Jurkat, Clone E6-1 (cell line): ENCODE measurements at regions not wholly inside any gene's neighbourhood (a gene's known extent, or its start where the extent isn't known, plus 50 kb on each side); places are given as distances from the start of the nearest gene placed in this dataset.
"Not testable (repeated sequence)": the region's sequence is repeated elsewhere in the genome, so short reads cannot be mapped to it uniquely, and the experiment has no call there.

Source experiments
- DNase-seq: peaks from one replicate; pipeline ENCODE4 v3.0.0-alpha.2; 2011; ENCODE audit warnings: low read depth, low spot score
- H3K4me3 ChIP-seq: 2 replicates; pipeline ENCODE4 v1.5.1; 2011; ENCODE audit warnings: mild to moderate bottlenecking, low read length, control low read depth, moderate library complexity

- H3K4me3 ChIP-seq: no peak overlapping the region
- DNase-seq: no peak
These were observed 104.0 kb upstream of the H2AZ1 start for GRCh38 chr4:100054071-100054470.

- no peak for DNase-seq
These were observed 99.8 kb upstream of the H2AZ1 start for GRCh38 chr4:100049872-100050271.

GRCh38 chr4:100042711-100043110, 92.6 kb upstream of the H2AZ1 start:
- H3K4me3 ChIP-seq: no peak overlapping the region
- no peak for DNase-seq

More at GRCh38 chr4:100049872-100050271, 99.8 kb upstream of the H2AZ1 start:
- no peak overlapping the region for H3K4me3 ChIP-seq

GRCh38 chr4:100042235-100042634, 92.2 kb upstream of the H2AZ1 start:
- DNase-seq: no peak
- no peak overlapping the region for H3K4me3 ChIP-seq

GRCh38 chr4:100041646-100042045, 91.6 kb upstream of the H2AZ1 start:
- no peak for DNase-seq
- H3K4me3 ChIP-seq: no peak overlapping the region

- no peak for DNase-seq
These were observed 84.1 kb upstream of the H2AZ1 start for GRCh38 chr4:100034023-100034664.

GRCh38 chr4:100026066-100026465, 76.0 kb upstream of the H2AZ1 start:
- no peak overlapping the region for H3K4me3 ChIP-seq
- no peak for DNase-seq

More at GRCh38 chr4:100034023-100034664, 84.1 kb upstream of the H2AZ1 start:
- no peak overlapping the region for H3K4me3 ChIP-seq

GRCh38 chr4:100023800-100024199, 73.7 kb upstream of the H2AZ1 start:
- no peak for DNase-seq
- H3K4me3 ChIP-seq: no peak overlapping the region

- DNase-seq: no peak
- no peak overlapping the region for H3K4me3 ChIP-seq
These were observed 72.7 kb upstream of the H2AZ1 start for GRCh38 chr4:100022792-100023222.

GRCh38 chr4:100019821-100020220, 69.7 kb upstream of the H2AZ1 start:
- no peak overlapping the region for H3K4me3 ChIP-seq
- DNase-seq: no peak

- DNase-seq: no peak
- H3K4me3 ChIP-seq: no peak overlapping the region
These were observed 67.7 kb upstream of the H2AZ1 start for GRCh38 chr4:100017637-100018310.

GRCh38 chr4:100016191-100016590, 66.1 kb upstream of the H2AZ1 start:
- DNase-seq: no peak
- H3K4me3 ChIP-seq: no peak overlapping the region

GRCh38 chr4:100014616-100015015, 64.5 kb upstream of the H2AZ1 start:
- no peak for DNase-seq
- H3K4me3 ChIP-seq: no peak overlapping the region

- H3K4me3 ChIP-seq: no peak overlapping the region
- no peak for DNase-seq
These were observed 59.4 kb upstream of the H2AZ1 start for GRCh38 chr4:100009490-100009889.

GRCh38 chr4:100008048-100008447, 58.0 kb upstream of the H2AZ1 start:
- no peak overlapping the region for H3K4me3 ChIP-seq
- no peak for DNase-seq

- not testable (repeated sequence) for H3K4me3 ChIP-seq, DNase-seq
These were observed 56.1 kb upstream of the H2AZ1 start for GRCh38 chr4:100006161-100006560.
